B cell (primary cell): ENCODE measurements at regions not wholly inside any gene's neighbourhood (a gene's known extent, or its start where the extent isn't known, plus 50 kb on each side); places are given as distances from the start of the nearest gene placed in this dataset.

Experiments used
- ATAC-seq: fragments of 200-7000 bp; cut with Tn5 transposase; one replicate; pipeline ENCODE4 v1.10.0; 2021; ENCODE audit warnings: low read depth, mild to moderate bottlenecking, moderate number of reproducible peaks, moderate library complexity
- CTCF ChIA-PET: fragments of 350-600 bp; sonication (Branson Sonifier 250); formaldehyde crosslinking; loops from one replicate; lab custom pipeline; 2021; ENCODE audit warnings: antibody characterized with exemption, inconsistent platforms; lab: Charles Lee
- POLR2A ChIA-PET: fragments of 350-600 bp; sonication (Branson Sonifier 250); formaldehyde crosslinking; loops from one replicate; lab custom pipeline; 2021; ENCODE audit warnings: antibody characterized with exemption; lab: Charles Lee
- DNase-seq: peaks from one replicate; pipeline ENCODE4 v3.0.0; 2013
- H2AFZ ChIP-seq: 2 replicates; pipeline ENCODE4 v1.6.1; 2012; ENCODE audit warnings: mild to moderate bottlenecking, low read depth, low read length; ENCODE audit not compliant: insufficient read depth, poor library complexity, severe bottlenecking
- H3K27ac ChIP-seq, 2 donors: 1 replicate in 1 of 2; 2 replicates in 1 of 2; pipeline ENCODE4 v1.5.1; 2012 to 2013; ENCODE audit warnings: low read length in 2 of 2, mild to moderate bottlenecking in 2 of 2, moderate library complexity in 1 of 2
- H3K27me3 ChIP-seq, 4 experiments: fragments of 200-600 bp in 1 of 4; sonication (generic) in 1 of 4; replicated peaks in 1 of 4; 1 replicate in 2 of 4; 2 replicates in 2 of 4; pipeline versions ENCODE4 v1.6.1 to v1.7.0; 2013 to 2016; ENCODE audit warnings: low read length in 3 of 4, mild to moderate bottlenecking in 2 of 4, mixed read lengths in 1 of 4, moderate library complexity in 1 of 4; ENCODE audit not compliant: insufficient read depth in 4 of 4, control insufficient read depth in 3 of 4; ENCODE audit errors: control extremely low read depth in 1 of 4
- H3K36me3 ChIP-seq, 2 experiments: replicated peaks in 1 of 2; 1 replicate in 1 of 2; 2 replicates in 1 of 2; pipeline versions ENCODE4 v1.6.1 to v1.7.1; 2013; ENCODE audit warnings: low read length in 1 of 2; ENCODE audit not compliant: insufficient read depth in 2 of 2, control insufficient read depth in 1 of 2; ENCODE audit errors: control extremely low read depth in 1 of 2, extremely low read depth in 1 of 2
- H3K4me1 ChIP-seq, 2 donors: fragments of 200-600 bp in 1 of 2; sonication (generic) in 1 of 2; 1 replicate in 1 of 2; 2 replicates in 1 of 2; pipeline versions ENCODE4 v1.5.1 to v1.6.1; 2013 to 2017; ENCODE audit warnings: low read length in 2 of 2; ENCODE audit not compliant: control insufficient read depth in 2 of 2, insufficient read depth in 2 of 2
- H3K4me2 ChIP-seq: replicated peaks from 2 replicates; pipeline ENCODE3; 2012; ENCODE audit warnings: mild to moderate bottlenecking, low read depth, low read length; ENCODE audit not compliant: poor library complexity, severe bottlenecking
- H3K4me3 ChIP-seq, 5 experiments: fragments of 200-600 bp in 1 of 5; sonication (generic) in 1 of 5; 1 replicate in 3 of 5; 2 replicates in 2 of 5; pipeline versions ENCODE4 v1.5.1 to v1.7.0; 2011 to 2016; ENCODE audit warnings: low read length in 4 of 5, mild to moderate bottlenecking in 4 of 5, low read depth in 2 of 5, control low read depth in 1 of 5, moderate library complexity in 1 of 5; ENCODE audit not compliant: insufficient read depth in 1 of 5; ENCODE audit errors: control extremely low read depth in 1 of 5, extremely low read depth in 1 of 5
- H3K79me2 ChIP-seq: fragments of 200-600 bp; sonication (generic); one replicate; pipeline ENCODE4 v1.6.0; 2016; ENCODE audit warnings: low read length; ENCODE audit not compliant: control insufficient read depth, insufficient read depth
- H3K9ac ChIP-seq: fragments of 200-600 bp; sonication (generic); 2 replicates; pipeline ENCODE4 v1.6.1; 2017; ENCODE audit warnings: mild to moderate bottlenecking, low read length, moderate library complexity
- H3K9me3 ChIP-seq, 3 donors: one replicate each; pipeline versions ENCODE4 v1.6.1 to v1.7.1; 2013; ENCODE audit warnings: low read length in 2 of 3; ENCODE audit not compliant: control insufficient read depth in 2 of 3, insufficient read depth in 1 of 3; ENCODE audit errors: control extremely low read depth in 1 of 3
- H4K20me1 ChIP-seq: 2 replicates; pipeline ENCODE4 v1.6.0; 2012; ENCODE audit warnings: mild to moderate bottlenecking, low read length; ENCODE audit not compliant: insufficient read depth, control insufficient read depth, poor library complexity, severe bottlenecking
- H3K27ac Mint-ChIP-seq: one replicate; pipeline ENCODE4 v1.8.0; 2021; ENCODE audit warnings: mixed read lengths
- H3K27me3 Mint-ChIP-seq: one replicate; pipeline ENCODE4 v1.8.0; 2021; ENCODE audit warnings: mixed read lengths
- H3K4me1 Mint-ChIP-seq: one replicate; pipeline ENCODE4 v1.8.0; 2021; ENCODE audit warnings: mixed read lengths
- H3K4me3 Mint-ChIP-seq: one replicate; pipeline ENCODE4 v1.8.0; 2021; ENCODE audit warnings: mixed read lengths
- H3K9me3 Mint-ChIP-seq: one replicate; pipeline ENCODE4 v1.8.0; 2022; ENCODE audit warnings: mixed read lengths; ENCODE audit not compliant: insufficient read depth
- CTCF ChIP-seq: fragments of 200-600 bp; IDR thresholded peaks from one replicate; pipeline ENCODE4 v1.8.0; 2022; ENCODE audit warnings: antibody characterized with exemption, mild to moderate bottlenecking
- EZH2 ChIP-seq: IDR thresholded peaks from 2 replicates; pipeline ENCODE4 v1.6.1; 2012; ENCODE audit warnings: borderline replicate concordance, low read depth, mild to moderate bottlenecking, moderate library complexity, low read length; ENCODE audit not compliant: insufficient read depth, poor library complexity, severe bottlenecking
- WGBS: methylation state at CpG from one replicate; pipeline ENCODE4 v1.1.5; 2013; ENCODE audit warnings: missing lambda C conversion rate; ENCODE audit not compliant: insufficient coverage; 5-methylcytosine and 5-hydroxymethylcytosine counted together
- intact Hi-C: fragments of 100-400 bp; cut with micrococcal nuclease; formaldehyde crosslinking; loops from one replicate; pipeline ENCODE4 v1.10.0; 2022

GRCh38 chr6:151671195-151671594, 136.3 kb upstream of the ESR1 start:
- Histone ChIP-seq H4K20me1 (no peaks in the 10 kb centered on the region), H3K27me3 (no peaks in the 10 kb centered on the region), H3K4me3 (no peak overlapping the region), H3K9ac (no peak overlapping the region), H2AFZ (no peak overlapping the region), H3K36me3 (no peaks in the 10 kb centered on the region), H3K27ac (no peak overlapping the region), H3K4me2 (no peak overlapping the region), H3K9me3 (no peaks in the 10 kb centered on the region), H3K79me2 (no peaks in the 10 kb centered on the region), H3K4me1 (no peaks in the 10 kb centered on the region)
- Mint-ChIP-seq H3K27ac (no peak overlapping the region), H3K4me1 (peaks cover 3% of the 10 kb centered on the region), H3K4me3 (no peak overlapping the region), H3K27me3 (peaks cover 9% of the 10 kb centered on the region), H3K9me3 (no peaks in the 10 kb centered on the region)
- intact Hi-C loops: no loop called here
- 96% methylated on average over 4 of the region's 5 CpGs for WGBS
- ChIA-PET POLR2A (no interaction called here), CTCF (no interaction called here)
- DNase-seq: no peak
- no peak for ATAC-seq
- no peak for TF ChIP-seq CTCF

- H3K27ac ChIP-seq: no peak overlapping the region
- intact Hi-C loops: no loop called here
- no peak overlapping the region for H2AFZ ChIP-seq
- no peaks in the 10 kb centered on the region for H3K4me1 ChIP-seq
- ATAC-seq (no peak), DNase-seq (no peak)
- H3K79me2 ChIP-seq: no peaks in the 10 kb centered on the region
- no peaks in the 10 kb centered on the region for H3K27me3 ChIP-seq
- Mint-ChIP-seq H3K4me1 (peaks cover 3% of the 10 kb centered on the region), H3K4me3 (no peak overlapping the region), H3K27me3 (peaks cover 5% of the 10 kb centered on the region), H3K9me3 (no peaks in the 10 kb centered on the region), H3K27ac (no peak overlapping the region)
- H3K9ac ChIP-seq: no peak overlapping the region
- POLR2A ChIA-PET: no interaction called here
- no peak overlapping the region for H3K4me3 ChIP-seq
- CTCF ChIA-PET: interaction anchor here (3.0 kb wide), 1 partner anchor 450 kb away, joined by 27 read pairs; no protein-coding TSS in a partner anchor
- H3K36me3 ChIP-seq: no peaks in the 10 kb centered on the region
- H4K20me1 ChIP-seq: no peaks in the 10 kb centered on the region
- TF ChIP-seq EZH2 (no peak), CTCF (no peak)
- H3K9me3 ChIP-seq: no peaks in the 10 kb centered on the region
- H3K4me2 ChIP-seq: no peak overlapping the region
- no CpG with 5 or more reads among the region's 3 CpGs for WGBS
Observed at GRCh38 chr6:151674578-151674977, 132.9 kb upstream of the ESR1 start.
